Choroid plexus epithelial cell (primary cell): ENCODE measurements at regions not wholly inside any gene's neighbourhood (a gene's known extent, or its start where the extent isn't known, plus 50 kb on each side); places are given as distances from the start of the nearest gene placed in this dataset.

Experiments used
- DNase-seq: peaks from one replicate; pipeline ENCODE4 v3.0.0-alpha.2; 2010; ENCODE audit warnings: low read depth
- H3K4me3 ChIP-seq: 2 replicates; pipeline ENCODE4 v1.5.1; 2011; ENCODE audit warnings: low read depth, mild to moderate bottlenecking, control low read depth, low read length, moderate library complexity
- CTCF ChIP-seq: conservative IDR thresholded peaks from 2 replicates; pipeline ENCODE4 v1.5.1; 2011; ENCODE audit warnings: low read depth, mild to moderate bottlenecking, control low read depth, inconsistent platforms, low read length, moderate library complexity

DNA sequence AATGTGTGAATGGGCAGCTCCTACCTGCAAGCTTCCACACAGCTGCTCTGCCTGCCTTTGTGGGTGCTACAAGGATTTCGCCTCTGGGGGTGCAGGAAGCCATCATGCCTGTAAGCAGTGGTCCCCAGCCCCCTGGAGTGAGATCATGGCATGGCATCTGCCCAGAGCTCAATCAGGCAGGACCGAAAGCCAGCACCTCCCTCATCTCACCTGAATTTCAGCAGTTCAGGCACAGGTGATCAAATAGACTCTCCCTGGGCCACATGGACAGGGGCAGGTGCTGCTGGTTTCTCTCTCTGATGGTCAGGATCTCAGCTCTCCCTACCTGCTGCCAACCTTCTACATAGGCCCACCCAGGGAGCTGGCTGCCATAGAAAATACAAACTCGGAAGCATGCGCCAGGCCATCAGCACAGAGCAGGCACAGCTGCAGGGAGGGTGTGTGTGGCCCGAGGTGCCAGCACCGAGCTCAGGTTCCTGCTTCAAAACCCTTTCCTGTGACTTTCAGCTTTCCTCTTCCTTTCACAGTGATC lies 133.2 kb upstream of the ID2 start:
- H3K4me3 ChIP-seq, result no peak overlapping the region
- DNase-seq, result no peak
- TF ChIP-seq CTCF, result no peak

- H3K4me3 ChIP-seq, result no peak overlapping the region
- no peak for TF ChIP-seq CTCF
- DNase-seq, result no peak
Measured at GRCh38 chr2:8549273-8549922, 132.5 kb upstream of the ID2 start.

- H3K4me3 ChIP-seq, result no peak overlapping the region
- no peak for TF ChIP-seq CTCF
- no peak for DNase-seq
Measured at GRCh38 chr2:8549942-8550341, 131.9 kb upstream of the ID2 start.

- TF ChIP-seq CTCF, result no peak
- no peak for DNase-seq
- H3K4me3 ChIP-seq, result no peak overlapping the region
Measured at GRCh38 chr2:8550481-8550880, 131.4 kb upstream of the ID2 start.

DNA sequence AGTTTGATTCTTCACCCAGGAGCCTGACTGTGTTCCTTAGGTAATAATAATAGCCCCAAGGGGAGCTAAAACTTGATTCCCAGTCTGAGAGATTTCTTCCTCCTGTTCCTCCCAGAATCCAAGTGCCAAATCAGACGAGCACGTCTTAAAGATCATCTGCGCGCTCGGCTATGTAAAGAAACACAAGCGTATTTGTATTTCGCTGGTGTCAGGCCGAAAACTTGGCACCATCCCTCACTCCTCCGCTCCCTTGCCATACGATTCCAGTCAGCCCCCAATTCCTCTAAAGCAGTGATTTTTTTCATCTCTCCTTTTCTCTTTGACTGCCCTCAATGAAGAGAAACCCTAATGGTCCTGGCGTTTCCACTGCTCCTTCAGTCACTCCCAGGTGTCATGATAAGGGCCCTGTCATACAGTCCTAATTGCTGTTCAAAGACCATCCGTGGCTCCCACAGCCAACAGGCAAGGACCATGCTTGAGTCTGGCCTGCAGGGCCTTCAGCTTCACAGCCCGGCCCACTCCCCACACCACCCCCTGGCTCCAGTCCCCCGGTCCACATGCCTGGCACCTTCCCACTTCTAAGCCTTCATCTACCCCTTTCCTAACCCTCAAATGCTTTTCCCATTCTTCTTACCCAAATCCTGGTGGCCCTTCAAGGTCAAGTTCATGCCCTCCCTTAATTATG lies 130.8 kb upstream of the ID2 start:
- TF ChIP-seq CTCF, result no peak
- DNase-seq, result no peak
- H3K4me3 ChIP-seq, result no peak overlapping the region

DNA sequence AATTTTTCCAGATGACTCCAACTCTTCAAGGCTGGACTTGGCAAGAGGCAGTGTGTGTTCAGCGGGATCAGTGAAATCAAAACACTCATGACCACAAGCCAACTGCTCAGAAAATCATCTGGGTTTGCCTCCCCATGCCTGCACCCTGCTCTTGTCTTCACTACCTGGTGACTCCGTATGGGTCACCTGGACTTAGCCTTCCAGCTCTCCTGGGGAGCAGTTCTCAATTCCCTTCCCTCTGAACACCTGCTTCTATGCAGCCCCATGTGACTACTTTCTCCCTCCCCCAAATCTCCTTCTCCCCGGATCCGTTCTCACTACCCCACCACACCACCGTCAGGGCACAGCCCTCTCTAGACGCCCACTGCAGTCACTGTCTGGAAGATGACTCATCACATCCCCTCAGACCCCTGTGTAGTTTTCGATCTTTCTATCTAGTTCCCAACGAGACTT lies 130.2 kb upstream of the ID2 start:
- TF ChIP-seq CTCF, result no peak
- DNase-seq, result no peak
- H3K4me3 ChIP-seq, result no peak overlapping the region

DNA sequence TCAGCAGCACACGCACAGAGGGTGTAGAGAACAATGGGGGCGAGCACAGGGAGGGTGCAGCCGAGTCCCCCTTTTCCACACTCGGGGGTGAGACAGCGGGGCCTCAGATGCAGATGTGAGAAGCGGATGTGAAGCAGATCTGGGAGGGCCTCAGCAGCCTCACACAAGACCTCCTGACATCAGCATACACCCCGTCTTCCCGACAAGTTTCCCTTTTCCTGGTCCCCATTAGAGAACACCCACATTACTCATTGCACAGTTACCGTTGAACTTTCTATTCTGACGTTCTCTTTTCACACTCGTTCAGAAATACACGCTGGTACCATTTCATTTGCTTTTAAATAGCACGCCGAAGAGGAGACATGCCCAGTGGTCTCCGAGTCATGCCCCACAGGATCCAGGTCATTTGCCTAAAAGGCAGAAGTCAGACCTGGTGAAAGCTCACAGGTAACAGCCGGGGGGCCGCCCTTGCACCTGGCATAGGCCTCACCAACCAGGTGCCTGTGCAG lies 129.5 kb upstream of the ID2 start:
- DNase-seq, result no peak
- H3K4me3 ChIP-seq, result no peak overlapping the region
- TF ChIP-seq CTCF, result no peak
